HT1080 (cell line): ENCODE measurements at regions not wholly inside any gene's neighbourhood (a gene's known extent, or its start where the extent isn't known, plus 50 kb on each side); places are given as distances from the start of the nearest gene placed in this dataset.
A peak's percentile ranks its signal among the peaks of the same experiment; 100 is the strongest.
"Not testable (repeated sequence)": the region's sequence is repeated elsewhere in the genome, so short reads cannot be mapped to it uniquely, and the experiment has no call there.

Experiments used
- DNase-seq: peaks from one replicate; pipeline ENCODE4 v3.0.0-alpha.2; 2015; ENCODE audit warnings: low read depth

DNA sequence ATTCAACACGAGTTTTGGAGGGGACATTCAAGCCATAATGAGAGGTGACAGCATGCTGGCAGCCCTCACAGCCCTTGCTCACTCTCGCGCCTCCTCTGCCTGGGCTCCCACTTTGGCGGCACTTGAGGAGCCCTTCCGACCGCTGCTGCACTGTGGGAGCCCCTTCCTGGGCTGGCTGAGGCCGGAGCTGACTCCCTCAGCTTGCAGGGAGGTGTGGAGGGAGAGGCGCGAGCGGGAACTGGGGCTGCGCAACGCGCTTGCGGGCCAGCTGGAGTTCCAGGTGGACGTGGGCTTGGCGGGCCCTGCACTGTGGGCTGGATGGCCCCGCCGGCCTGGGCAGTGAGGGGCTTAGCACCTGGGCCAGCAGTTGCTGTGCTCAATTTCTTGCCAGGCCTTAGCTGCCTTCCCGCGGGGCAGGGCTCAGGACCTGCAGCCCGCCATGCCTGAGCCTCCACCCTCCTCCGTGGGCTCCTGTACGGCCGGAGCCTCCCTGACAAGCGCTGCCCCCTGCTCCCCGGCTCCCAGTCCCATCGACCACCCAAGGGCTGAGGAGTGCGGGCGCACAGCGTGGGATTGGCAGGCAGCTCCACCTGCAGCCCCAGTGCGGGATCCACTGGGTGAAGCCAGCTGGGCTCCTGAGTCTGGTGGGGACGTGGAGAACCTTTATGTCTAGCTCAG lies 123.3 kb downstream of the EFNB1 start:
- DNase-seq, result not testable (repeated sequence)

DNA sequence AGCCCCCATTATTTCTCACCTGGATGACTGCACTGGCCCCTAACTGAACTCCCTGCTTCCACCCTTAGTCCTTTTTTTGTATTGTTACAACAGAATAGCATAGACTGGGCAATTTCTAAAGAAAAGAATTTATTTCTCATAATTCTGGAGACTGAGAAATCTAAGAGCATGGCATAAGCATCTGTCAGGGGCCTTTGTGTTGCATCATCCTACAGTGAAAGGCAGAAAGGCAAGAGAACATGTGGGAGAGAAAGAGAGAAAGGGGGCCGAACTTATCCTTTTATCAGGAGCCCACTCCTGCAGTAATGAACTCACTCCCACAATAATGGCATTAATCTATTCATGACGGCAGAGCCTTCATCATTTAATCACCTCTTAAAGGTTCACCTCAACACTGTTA lies 122.1 kb downstream of the EFNB1 start:
- DNase-seq, result no peak

DNA sequence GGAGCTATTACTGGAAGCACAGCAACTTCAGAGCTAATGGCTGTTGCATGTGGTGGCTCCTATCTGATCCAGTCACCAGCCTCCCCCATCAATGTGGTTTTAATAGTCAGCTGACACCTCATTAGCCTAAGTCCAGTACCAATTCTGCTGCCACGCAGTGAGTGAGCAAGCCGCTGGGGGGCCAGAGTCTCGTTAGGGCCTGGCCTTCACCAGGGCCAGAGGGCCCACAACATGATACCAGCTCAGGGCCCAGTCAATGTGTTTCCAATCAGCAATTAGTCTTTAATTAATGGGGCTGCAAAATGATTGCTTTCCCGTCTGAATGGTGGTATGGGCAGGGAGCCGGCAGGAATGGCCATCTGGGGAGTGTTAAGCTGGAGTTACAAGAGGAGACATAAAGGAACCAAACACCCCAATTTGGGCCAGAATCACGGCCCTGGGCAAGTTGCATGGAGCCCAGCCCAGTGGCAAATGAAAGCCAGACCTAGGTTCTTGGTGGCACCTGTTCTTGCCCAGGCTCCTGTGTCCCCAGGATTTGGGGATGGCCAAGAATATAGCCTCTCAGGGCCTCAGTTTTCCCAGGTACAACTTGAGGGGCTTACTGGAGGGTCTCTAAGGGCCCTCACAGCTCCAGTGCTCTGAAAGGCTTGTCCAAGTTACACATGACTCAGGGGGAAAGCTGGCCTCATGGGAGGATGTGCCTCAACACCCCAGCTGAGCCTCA lies 119.2 kb downstream of the EFNB1 start:
- DNase-seq, result no peak

DNA sequence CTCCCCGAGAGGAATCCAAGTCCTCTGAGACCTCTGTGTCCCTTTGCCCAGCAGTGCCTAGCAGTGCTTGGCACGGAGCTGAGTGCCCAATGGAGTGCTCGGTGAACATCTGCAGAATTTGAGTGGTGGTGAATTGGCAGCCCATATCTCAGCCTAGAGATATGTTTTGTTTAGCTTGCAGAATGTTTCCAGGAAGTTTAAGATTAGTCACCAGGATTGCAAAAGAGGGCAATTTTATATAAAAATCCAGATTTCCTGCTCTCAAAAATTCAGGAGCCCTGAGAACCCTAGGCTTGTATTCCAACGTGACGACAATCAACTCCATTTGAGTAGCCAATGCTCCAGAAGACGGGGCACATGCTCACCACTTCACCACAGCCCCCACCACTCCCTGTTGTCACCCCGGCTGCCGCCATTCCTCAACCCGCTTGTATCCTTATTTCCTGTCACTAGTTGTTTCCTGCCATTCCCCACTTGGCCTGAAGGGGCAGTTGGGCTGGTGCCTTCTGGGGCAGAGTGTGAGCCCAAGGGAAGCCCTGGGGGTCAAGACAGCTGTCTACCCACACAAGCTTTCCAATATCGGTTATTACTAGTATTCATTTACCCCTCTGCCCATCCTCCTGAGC lies 116.9 kb downstream of the EFNB1 start:
- peak; percentile 75 for DNase-seq

DNA sequence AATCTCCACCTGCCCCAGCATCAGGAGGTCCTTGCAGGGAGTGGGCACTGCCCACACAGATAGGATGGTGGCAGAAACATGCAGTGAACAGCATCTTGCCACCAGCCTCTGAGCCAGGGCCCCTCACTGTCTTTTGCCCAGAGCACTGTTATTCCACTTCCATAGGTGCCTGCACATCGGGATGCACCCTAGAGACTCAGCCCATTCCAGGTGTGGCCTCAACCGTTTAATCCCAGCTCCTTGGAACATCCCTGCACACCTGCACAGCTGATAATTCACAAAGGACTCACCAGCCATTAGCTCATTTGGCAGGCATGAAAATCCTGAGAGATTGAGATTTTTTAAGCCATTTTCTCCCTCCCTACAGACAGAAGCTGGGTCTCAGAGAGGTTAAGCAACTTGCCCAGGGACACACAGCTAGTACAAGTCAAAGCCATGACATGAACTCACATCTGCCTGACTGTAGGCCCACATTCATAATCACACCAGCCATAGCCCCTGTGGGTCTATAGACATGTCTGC lies 116.3 kb downstream of the EFNB1 start:
- no peak for DNase-seq

DNA sequence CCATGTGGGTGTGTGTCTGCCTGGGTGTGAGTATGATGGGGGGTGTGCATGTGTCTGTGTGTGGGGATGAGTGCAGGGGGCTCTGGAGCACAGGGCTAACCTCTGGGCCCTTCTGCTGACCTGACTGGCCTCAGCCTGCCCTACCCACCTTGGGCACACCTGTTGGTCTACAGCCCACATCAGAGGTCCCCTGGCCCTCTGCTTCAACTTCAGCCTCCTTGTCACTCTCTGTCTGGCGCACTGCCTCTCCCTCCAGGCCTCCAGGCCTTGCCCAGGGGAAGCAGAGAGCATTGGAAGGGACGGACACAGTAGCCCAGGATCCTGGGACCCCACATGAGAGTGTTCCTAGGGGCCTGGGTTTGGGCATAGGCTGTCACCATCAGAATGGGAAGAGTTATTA lies 115.4 kb downstream of the EFNB1 start:
- no peak for DNase-seq

DNA sequence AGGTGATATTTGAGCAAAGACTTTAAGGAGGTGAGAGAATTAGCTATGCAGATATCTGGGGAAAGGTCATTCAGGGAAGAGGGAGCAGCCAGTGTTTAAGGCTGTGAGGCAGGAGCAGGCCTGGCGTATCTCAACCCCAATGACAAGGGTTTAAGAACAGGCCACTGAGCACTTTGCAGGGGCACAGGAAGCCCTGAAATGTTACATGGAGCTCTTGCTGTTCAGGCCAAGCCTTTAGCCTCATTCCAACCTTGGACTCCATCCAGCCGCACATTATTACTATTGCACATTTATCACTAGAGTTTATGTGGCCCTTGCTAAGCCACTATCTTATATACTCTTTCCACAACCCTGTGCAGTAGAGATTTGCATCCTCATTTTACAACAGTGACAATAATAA lies 114.0 kb downstream of the EFNB1 start:
- no peak for DNase-seq

DNA sequence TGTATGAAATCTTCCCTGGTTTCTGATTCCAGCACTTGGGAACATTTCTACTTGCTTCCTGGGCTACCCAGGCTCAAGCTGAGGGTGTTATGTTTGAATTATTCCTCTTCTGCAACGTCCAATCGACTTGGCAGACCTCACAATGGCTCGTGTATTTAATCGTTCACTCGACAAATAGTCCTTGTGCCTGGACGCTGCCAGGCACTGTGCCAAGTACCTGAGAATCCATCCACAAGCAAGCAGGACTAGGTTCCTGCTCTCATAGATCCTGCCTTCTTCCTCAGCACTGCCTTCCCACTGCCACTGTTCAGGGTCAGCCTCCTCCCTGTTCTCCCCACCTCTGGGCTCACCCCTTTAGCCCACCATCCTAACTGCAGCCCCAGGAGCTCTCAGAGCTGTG lies 113.3 kb downstream of the EFNB1 start:
- DNase-seq, result no peak

DNA sequence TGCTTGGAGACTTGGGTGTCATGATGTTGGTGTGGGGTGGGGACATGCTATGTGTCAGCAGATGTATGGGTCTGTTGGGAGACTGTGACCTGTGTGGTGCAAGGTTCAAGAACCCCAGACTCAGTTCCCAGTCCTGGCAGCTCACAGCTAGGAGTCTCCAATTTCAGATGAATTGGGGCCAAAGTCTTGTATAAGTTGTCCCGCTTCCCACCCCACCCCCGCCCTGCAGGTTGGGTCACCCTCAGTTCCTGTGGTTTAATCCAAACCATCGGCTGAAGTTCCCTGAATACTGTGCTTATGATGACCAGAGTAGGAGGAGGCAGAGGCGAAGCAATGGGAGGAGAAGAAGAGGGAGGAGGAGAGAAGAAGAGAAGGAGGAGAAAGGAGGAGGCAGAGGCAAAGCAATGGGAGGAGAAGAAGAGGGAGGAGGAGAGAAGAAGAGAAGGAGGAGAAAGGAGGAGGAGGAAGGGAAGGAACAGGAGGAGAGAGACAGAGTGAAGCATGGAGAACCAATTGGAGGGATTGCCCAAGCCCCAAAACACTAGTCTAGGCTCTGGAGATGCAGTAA lies 112.6 kb downstream of the EFNB1 start:
- no peak for DNase-seq

DNA sequence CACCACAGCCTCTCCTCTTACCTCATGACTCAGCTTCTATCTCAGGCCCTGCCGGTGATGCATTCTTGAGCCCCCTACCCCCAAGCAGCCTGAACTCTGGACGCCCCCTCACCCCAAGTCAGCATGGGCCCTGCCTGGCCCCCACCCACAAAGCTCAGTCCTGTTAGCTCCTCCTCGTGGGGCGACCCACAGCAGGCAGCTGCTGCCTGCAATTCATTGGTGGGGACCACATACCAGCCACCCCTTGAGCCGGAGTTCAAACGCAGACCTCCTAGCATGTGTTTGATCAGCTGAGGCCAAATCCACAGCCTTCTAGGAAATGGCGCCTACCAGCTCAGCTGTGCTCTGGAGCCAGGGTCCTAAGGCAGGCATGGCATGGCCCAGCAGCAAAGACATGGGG lies 111.8 kb downstream of the EFNB1 start:
- DNase-seq, result peak; percentile 33

DNA sequence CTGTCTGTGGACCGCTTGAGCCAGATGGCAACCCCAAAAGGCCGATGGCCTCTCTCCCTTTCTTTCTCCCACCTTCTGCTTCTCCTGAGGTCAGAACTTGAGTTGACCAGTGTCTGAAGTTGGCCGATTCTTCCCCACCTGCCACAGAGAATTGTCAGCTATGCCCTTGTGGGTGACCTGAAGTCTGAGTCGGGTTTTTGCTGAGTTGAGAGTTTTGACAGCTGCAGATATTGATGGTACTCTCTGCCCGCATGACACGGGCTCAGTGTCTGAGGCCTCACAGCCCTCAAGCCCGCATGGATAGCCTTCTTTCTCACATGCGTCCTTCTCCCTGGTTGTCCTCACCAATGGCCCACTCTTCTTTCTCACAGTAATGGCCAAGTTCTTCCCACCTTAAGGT lies 111.0 kb downstream of the EFNB1 start:
- DNase-seq, result no peak

DNA sequence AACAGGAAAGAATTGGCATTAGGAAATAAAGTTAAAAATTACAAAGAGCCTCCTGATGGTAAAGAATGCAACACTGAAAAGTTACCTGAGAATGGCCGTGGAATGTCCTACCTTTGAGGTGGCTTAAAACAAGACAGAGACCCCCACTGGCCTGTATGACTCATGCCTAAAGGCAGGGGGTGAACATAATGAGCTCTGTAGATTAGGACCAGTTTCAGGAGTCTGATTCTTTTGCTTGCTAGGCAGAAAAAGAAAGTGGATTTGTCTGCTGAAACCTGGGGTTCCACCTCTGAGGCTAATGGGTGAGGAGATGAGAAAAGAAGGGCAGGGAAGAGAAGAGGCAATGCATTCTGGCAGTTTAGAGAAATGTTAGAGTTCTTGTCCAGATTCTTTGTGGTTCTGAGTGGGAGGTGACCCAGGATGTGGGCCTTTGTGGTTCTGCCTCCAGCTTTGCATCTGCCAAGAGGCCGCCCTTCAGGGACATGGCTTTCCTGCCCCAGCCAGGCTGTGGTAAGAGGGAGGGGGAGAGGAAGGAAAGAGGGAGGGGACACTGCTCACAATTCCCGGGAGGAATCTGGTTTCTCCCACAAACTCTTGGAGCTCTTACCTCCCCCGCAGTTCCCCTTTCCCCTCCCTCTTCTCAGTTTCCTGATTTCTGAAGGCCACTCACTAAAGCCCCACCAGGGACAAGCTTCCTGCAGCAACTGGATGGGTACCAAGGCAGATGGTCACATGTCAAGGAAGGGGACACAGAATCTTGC lies 109.6 kb downstream of the EFNB1 start:
- peak; percentile 76 for DNase-seq

DNA sequence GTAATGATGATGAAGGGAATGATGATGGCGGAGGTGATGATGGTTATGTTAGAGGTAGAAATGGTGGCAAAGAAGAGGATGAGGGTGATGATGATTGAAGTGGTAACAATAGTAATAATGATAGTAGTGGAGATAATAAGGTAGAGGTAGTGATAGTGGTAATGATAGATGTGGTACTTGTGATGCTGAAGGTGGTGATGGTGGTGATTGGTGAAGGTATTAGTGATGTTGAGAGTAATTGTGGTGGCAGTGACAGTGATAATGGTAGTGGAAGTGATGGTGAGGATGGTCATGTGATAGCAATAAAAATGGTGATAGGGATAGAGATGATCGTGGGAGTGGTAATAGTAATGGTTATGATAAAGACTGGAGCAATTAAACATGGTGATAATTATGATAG lies 108.8 kb downstream of the EFNB1 start:
- DNase-seq, result no peak

DNA sequence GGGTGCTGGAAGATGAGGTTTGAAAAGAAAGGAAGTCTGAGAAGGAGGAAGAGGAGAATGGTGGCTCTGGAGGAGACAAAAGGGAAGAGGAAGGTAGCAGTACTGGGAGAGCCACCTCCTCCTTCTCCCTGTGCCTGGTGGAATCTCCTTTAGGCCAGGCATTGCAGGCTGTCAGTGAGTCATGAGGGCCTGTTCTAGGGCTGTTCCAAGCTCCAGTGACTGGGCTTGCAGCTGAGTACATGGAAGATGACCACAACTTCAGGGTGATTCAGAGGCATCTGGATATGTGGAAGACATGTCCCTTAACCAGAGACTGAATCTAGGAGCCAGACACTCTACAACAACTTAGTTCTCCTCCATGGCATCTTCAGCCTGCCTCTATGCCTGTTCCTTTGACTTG lies 107.8 kb downstream of the EFNB1 start:
- peak; percentile 89 for DNase-seq

DNA sequence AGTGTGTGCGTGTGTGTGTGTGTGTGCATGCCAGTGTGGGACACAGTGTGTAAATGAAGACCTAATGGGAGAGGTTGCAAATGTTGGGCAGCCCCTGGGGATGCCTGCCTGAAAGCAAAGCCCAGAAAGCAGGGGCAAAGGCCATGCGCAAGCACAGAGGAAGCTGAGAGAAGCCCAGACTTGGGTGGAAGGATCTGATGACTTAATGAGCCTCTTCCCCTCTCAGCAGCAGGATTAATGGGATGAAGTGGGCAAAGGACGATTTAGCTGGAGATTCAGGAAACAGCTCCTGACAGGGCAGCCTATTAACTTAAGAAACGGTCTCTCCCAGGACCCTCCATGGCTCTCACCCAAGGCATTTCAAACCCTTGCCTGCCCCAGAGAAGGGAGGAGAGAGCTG lies 107.3 kb downstream of the EFNB1 start:
- DNase-seq, result no peak

DNA sequence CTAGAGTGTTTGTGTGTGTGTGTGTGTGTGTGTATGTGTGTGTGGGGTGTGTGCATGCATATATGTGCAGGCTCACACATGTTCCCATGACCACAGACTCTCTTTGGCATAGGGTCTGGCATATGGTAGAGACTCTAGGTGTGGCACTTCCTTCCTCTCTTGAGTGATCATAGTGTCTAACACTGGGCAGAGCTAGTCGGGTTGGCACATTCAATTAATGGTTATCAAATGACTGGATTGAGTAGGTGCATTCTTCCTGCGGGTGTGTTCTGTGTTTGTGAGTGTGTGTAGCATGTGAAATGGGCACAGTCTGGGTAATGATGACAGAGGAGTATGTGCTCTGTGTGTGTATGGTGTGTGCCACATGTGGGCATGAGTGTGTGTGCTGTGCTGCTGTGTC lies 106.5 kb downstream of the EFNB1 start:
- DNase-seq, result no peak

DNA sequence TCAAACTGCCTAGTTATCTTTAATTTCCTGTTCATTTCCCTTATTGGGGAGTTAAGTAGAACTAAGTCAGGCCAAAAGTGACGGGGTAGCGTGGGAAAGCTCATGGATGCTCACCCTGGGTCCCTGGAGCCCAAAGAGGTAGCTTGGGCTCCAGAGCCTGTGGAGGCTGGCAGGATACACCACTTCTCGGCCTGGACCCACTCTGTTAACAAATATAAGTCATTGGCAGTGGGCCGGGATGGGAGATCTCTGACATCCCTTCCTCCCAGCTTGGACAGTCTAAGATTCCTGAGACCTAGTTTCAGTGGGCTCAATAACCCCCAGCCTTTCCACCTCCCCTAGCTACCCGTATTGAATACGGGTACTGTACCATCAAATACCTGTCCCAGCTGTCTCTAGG lies 106.1 kb downstream of the EFNB1 start:
- no peak for DNase-seq

DNA sequence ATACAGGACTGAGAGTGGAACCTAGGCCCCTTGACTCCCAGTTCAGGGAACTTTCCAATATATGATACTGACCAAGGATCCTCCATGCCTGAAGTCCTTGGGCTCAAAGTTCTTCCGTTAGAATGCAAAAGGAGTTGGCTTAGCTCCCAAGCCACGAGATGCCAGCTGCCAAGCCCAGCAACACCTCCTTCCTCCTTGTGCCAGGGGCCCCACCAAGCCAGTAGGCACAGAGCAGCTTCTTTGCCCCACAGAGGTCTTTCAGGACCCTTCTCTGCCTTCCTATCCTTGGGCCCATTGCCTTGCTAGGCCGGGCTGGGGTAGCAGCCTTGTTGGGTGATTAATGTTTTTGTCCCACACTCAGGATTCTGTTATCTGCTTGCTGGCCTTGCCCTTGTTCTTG lies 105.6 kb downstream of the EFNB1 start:
- DNase-seq, result no peak

DNA sequence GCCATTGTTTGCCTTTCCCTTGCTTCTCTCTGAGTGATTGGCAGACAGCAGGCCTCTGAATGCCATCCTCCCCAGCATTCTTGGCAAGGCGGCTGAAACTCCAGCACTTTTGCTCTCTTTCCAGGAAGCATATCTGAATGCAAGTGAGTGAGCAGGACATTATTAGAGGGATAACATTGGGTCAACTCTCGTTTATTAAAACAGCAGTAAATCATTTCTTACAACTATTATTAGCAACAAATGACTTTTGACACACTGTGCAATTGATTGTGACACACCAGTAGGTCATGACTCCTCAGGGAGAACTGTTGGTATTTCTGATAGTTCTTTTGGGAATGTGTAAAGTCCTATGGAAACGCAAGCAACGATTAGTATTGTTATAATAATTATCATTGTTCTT lies 103.8 kb downstream of the EFNB1 start:
- DNase-seq, result no peak

DNA sequence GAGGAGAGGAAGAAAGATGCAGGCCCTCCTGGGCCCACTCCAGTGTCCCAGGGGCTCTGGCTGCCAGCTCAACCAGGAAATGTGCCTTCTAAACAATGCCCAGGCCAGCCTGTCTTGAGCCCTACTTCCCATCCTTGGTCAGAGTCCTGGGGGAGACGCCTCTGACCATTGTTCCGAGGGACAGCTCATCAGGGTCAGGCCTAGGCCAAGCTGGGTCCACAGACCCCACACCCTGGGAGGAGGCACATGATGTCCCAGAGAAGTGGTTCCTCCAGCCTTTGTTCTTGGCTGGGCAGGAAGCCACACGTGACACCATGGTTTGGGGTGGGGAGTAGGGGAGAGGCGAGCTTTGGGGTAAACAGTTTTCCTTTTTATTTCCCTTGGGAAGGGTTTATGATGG lies 102.5 kb downstream of the EFNB1 start:
- no peak for DNase-seq

DNA sequence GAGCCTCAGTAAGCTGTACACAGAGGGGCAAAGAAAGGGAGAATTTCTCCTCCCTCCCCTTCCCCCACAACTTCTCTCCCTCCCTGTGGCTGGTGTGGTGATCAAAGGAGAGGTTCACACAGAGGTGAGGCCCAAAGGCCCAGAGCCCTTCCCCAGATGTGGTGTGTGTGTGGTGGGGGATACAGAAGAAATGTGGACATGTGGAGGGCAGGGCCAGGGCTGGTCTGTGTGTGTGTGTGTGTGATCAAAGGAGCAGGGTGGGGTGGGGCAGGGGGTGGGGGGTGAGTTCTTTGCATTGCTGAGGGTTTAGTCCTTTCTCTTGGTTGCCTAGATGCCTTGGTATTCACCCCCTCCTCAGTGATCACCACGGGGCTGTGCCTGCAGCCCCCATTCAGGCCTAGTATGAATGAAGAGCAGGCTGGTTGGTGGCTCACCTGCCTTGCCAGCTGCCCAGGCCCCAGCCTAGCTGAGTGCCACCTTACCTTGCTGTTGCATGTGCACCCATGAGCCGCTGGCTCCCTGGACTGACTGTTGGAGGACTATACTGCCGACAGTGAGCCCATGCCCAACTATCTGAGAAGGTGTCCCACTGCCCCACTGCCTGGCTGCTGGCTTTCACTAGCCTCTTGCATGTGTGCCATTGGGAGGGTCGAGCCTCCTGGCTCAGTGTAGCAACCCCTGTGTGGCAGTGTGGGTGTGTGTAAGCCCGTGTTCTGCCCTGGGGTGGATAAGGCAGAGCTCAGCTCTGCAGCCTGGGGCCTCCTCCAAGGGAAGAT lies 101.9 kb downstream of the EFNB1 start:
- DNase-seq, result no peak
